ENCODE measurements at regions not wholly inside any gene's neighbourhood (a gene's known extent, or its start where the extent isn't known, plus 50 kb on each side); places are given as distances from the start of the nearest gene placed in this dataset.
"Not testable (repeated sequence)": the region's sequence is repeated elsewhere in the genome, so short reads cannot be mapped to it uniquely, and the experiment has no call there.

DNA sequence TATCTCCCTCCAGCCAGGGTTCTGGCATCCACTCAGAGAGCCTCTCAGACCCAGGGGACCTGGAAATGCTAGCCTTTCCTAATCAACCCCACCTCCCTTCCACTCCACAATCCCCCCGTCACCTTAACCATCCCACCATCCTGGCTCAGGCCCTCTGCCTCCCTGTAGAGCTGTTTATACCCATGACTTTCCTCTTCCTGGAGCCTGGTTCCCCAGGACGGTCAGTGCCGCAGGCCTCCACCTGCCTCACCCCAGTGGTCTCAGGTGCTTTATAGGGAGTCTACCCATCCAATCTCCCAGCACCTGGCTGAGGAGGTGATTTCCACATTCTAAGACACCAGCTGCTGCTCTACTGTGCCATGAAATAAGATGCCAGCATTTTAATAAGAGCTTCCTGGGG is 1159.5 kb downstream of the TBC1D22A start:
- no peak for DNase-seq (ENCODE audit: low read depth)

DNA sequence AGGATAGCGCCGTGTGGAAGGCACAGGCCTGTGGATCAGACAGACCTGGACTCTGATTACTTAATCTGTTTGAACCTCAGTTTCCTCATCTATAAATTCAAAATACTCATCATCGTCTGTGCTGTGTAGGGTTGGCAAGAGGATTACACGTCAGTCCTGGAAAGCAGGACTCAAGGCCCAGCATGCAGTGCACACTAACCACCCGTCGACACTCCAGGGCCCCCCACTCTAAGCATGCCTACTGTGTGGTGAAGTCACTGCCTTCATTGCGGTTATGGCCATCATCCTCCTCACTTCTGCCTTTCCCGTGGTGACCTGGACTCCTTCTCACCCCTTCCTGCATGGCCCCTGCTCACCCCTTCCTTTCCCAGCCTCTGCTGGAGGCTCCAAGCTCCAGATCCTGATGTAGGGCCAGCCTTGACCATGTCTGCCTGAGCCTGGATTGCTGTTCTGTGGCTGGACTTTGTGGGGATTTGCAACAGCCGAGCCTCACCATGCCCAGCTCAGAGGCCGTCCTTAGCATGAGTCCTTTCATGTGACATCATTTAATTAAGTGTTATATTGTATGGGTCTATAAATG is 1158.0 kb downstream of the TBC1D22A start:
- DNase-seq (ENCODE audit: low read depth), result no peak

DNA sequence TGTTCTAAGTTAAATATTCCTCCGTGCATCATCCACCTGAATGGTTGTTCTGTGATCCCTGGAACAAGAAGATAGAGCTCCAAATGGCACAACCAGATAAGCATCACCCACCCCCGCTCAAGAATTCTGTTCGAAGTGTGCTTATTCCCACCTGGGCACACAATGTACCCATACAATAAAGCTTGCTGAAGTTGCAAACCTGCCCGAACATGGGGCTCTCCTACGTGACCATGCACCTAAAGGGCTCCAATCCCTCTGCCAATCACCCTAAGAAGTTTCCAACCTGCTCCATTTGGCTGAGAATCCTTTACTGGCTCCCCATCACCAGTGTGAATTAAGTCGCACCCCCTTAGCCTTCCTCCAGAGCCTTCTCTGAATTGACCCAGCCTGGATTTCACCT is 1157.4 kb downstream of the TBC1D22A start:
- no peak for DNase-seq (ENCODE audit: low read depth)

DNA sequence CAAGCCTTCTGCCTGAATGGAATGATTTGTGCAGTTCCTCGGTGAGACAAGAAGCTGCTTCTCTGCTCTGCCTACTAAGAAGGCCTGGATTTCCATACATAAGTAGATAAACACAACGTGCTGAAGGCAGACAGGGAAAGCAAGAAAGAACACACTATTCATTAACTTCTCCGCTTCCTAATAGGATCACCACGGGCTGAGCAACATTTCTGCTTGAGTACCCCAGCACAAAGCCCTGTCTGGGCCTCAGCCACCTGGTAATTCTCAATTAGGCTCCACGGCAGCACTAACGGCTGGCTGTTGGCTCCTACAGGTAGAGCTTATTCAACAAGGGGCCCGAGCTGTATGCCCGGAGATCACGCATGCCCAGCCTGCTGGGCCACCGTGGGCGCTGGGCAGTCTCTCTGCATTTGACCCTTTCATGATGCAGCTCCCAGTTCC is 1156.6 kb downstream of the TBC1D22A start:
- DNase-seq (ENCODE audit: low read depth), result no peak

DNA sequence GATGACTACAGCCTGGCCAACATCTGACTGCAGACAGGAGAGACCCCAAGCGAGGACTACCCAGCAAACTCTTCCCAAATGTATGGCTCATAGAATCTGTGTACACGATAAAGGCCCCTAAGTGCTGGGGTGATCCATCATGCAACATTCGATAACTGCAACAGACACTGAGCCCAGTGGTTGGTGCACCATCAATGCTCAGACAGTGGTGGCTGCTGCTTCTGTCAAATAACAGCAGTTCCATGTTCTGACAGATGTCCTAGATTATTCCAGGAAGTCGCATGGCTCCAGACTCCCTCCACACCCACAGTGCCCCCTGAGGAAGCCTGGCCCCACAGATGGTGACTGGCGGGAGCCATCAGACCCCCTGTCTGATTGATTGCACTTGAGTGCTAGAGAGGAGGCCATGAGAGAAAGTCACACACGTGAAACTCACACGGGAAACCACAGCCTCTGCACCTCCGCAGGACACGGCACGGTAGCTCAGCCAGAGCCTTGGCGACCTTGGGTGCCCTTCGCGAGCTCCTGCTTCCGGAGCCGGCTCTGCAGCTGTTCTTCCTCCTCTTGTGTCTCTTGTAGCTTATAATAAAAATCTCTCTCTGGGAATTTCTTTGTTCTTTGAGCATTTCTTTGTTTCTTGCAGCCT is 1155.9 kb downstream of the TBC1D22A start:
- no peak for DNase-seq (ENCODE audit: low read depth)

GRCh38 chr22:47914481-47915097 is 1152.1 kb downstream of the TBC1D22A start:
- no peak for DNase-seq (ENCODE audit: low read depth)

DNA sequence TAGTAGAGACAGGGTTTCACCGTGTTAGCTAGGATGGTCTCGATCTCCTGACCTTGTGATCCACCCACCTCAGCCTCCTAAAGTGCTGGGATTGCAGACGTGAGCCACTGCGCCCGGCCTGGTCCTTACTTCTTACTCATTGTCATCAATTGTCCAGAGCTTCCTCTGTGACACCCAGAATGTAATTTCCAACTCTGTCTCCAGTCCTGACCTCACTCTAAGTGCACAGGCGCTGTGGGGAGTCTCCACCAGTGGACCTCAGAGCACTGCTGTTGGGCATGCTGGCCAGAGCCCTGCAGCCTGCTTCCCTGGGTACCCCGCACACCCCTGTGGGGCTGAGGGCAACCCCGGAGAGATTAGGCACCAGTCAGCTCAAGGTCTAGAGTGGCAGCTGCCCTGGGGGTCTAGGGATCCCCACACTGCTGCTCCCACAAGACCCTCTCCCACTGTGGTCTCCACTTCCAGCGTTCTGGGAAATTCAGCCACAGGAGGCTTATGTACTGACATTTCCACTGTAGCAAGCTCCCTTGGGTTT is 1140.3 kb downstream of the TBC1D22A start:
- DNase-seq (ENCODE audit: low read depth), result no peak

DNA sequence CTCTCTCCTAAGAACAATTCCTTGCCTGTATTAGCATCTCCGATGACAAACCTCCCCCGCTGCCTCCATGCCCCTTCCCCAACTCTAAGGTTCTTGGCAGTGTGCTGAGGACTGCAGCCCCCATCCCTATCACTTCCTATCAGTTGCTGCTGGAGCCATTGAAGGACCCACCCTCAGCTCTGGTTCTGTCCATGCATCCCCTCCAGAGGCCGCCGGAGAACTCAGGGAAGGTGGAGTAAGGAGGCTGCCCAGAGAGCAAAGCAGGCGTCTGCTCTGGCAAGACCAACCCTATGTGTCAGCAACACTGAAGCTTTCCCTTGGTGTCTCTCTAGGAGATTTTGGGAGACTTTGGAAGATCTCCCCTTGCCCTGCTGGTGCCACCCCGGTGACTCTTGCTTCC is 1139.5 kb downstream of the TBC1D22A start:
- no peak for DNase-seq (ENCODE audit: low read depth)

GRCh38 chr22:47899894-47900293 is 1137.4 kb downstream of the TBC1D22A start:
- no peak for DNase-seq (ENCODE audit: low read depth)

DNA sequence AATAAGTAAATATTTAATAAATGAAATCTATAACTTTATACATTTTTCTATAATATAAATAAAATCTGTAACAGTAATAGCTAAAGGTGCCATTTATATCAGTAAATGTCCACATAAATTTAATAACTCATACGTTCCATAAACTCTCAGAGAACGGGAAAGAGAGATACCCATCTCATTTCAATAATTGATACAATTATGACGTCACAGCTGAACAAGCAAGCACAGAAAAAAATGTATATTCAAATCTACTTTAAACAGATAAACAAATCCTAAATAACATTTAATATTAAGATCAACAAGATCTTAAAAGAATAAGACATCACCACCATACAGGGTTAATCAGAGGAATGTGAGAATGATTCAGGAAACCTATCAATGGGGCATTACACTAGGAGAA is 1136.5 kb downstream of the TBC1D22A start:
- DNase-seq (ENCODE audit: low read depth), result no peak

GRCh38 chr22:47891609-47892008 is 1129.2 kb downstream of the TBC1D22A start:
- DNase-seq (ENCODE audit: low read depth), result no peak

- DNase-seq (ENCODE audit: low read depth), result no peak
Observed at GRCh38 chr22:47888817-47889216, 1126.4 kb downstream of the TBC1D22A start.

DNA sequence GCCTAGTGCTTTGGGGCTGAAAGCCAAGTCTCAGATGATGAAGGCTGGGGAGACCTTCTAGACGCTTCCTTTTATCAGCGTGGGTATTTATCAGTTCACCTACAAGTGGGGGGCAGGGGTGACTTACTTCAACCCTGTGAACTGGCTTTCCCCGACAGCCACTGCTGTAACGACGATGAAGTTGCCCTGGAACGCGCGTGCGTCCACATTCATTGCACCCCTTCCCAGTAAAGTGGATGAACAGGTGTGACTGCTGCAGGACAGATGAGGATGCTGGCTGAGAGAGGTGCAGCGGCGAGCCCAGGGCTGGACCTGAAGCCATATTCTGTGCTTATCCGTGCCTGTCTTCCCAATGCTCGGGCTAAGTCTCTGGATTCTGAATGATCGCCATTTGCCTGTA is 1122.3 kb downstream of the TBC1D22A start:
- no peak for DNase-seq (ENCODE audit: low read depth)

- DNase-seq (ENCODE audit: low read depth), result no peak
Observed at GRCh38 chr22:47884200-47884599, 1121.8 kb downstream of the TBC1D22A start.

- DNase-seq (ENCODE audit: low read depth), result no peak
Observed at GRCh38 chr22:47883757-47884156, 1121.3 kb downstream of the TBC1D22A start.

GRCh38 chr22:47879346-47879745 is 1116.9 kb downstream of the TBC1D22A start:
- no peak for DNase-seq (ENCODE audit: low read depth)

DNA sequence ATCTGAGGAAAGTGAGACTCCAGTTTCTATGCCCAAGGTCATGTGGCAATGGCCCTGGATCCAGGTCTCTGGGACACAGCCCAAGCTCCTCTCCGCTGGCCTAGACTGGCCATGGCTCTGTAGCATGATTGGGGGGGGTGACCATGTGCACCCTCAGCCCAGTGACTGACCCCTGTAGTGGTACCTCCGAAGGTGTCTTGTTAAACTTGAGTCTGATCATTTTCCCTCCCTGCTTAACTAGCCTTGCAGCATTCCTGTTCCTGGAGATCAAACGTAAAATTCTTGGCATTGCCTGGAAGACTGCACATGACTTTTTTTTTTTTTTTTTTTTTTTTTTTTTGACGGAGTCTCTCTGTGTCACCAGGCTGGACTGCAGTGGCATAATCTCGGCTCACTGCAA is 1116.0 kb downstream of the TBC1D22A start:
- DNase-seq (ENCODE audit: low read depth), result no peak

DNA sequence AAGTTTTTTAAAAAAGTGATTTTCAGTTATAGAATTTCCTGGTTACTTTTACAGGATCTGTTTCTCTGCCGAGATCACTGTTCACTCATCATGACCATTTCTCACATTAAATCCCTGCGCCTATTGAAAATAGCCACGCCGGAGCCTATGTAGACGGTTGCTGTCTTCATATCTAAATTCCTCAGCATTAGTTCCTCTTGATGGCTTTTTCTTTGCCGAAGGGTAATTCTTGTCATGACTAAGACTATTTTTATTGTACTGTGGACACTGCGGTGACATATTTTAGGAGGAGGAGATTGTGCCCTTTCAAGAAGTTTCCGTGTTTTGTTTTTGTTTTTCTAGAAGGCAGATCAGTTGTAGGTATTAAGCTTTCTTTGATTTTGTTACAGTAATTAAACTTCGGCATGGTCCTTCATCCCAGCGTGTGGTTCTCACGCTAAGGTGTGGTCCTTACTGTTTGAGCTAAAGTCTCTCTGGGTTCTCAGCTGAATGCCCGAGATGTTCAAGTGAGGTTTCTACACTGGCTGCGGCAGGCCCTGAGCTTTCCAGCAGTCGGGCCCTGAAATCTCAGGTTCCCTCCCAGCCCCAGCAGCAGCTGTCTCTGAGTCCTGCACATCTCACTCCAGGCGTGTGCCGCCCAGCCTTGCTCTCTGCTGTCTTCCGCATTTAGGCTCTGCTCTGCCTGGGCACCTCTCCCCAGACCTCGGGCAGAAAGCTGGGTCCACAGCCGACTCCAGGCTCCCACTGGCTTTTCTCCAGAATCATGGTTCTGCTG is 1110.5 kb downstream of the TBC1D22A start:
- DNase-seq (ENCODE audit: low read depth), result no peak

GRCh38 chr22:47865626-47866025 is 1103.2 kb downstream of the TBC1D22A start:
- DNase-seq (ENCODE audit: low read depth), result no peak

DNA sequence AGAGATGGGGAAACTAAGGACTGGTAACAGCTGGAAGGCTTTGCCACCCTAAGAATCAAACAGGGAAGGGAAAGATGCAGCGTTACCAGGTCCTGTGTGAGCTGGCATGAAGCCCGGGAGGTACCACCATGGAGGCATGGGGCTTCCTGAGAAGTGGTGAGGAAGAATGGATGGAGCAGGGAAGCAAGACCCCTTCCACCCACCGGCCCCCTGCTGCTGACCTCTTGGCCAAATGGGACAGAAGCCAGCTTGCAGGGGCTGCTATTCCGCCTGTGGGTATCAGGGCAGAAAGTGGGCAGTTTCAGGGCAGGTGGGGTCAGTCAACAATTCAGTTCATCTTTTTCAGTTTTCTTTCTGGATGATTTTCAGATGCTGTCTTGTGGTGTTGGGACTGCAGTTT is 1099.9 kb downstream of the TBC1D22A start:
- DNase-seq (ENCODE audit: low read depth), result no peak

DNA sequence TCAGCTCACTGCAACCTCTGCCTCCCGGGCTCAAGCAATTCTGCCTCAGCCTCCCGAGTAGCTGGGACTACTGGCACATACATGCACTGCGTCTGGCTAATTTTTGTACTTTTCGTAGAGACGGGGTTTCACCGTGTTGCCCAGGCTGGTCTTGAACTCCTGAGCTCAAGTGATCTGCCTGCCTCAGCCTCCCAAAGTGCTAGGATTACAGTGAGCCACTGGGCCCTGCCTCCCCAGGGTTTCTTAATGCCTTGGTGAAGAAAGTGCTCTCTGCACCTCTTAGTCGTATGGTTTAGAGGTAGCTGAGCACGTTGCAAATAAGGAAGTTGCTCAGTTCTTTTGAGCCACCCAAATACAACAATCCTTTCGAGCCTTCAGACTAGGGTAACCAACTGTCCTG is 1098.5 kb downstream of the TBC1D22A start:
- DNase-seq (ENCODE audit: low read depth), result not testable (repeated sequence)

- no peak for DNase-seq (ENCODE audit: low read depth)
Observed at GRCh38 chr22:47859881-47860525, 1097.6 kb downstream of the TBC1D22A start.

Measured in HS-5 (cell line).